Esophagus muscularis mucosa (tissue), 4 donors: ENCODE measurements at regions not wholly inside any gene's neighbourhood (a gene's known extent, or its start where the extent isn't known, plus 50 kb on each side); places are given as distances from the start of the nearest gene placed in this dataset.
"Not testable (repeated sequence)": the region's sequence is repeated elsewhere in the genome, so short reads cannot be mapped to it uniquely, and the experiment has no call there.

Experiments used
- DNase-seq: peaks from one replicate; pipeline ENCODE4 v3.0.0-alpha.2; 2017; ENCODE audit errors: extremely low spot score
- H3K27ac ChIP-seq, 4 donors: fragments of 200-600 bp; sonication (generic); replicated peaks in 1 of 4; 1 replicate in 3 of 4; 2 replicates in 1 of 4; pipeline ENCODE4 v1.5.1; 2016 to 2019; ENCODE audit warnings: mild to moderate bottlenecking in 1 of 4
- H3K27me3 ChIP-seq, 4 donors: fragments of 200-600 bp; sonication (generic); one replicate each; pipeline versions ENCODE4 v1.5.1 to v1.6.0; 2016 to 2019
- H3K36me3 ChIP-seq, 4 donors: fragments of 200-600 bp; sonication (generic); one replicate each; pipeline ENCODE4 v1.5.1; 2016 to 2019
- H3K4me1 ChIP-seq, 4 donors: fragments of 200-600 bp; sonication (generic); one replicate each; pipeline ENCODE4 v1.5.1; 2016 to 2019
- H3K4me3 ChIP-seq, 4 donors: fragments of 200-600 bp; sonication (generic); 1 replicate in 2 of 4; 2 replicates in 2 of 4; pipeline ENCODE4 v1.5.1; 2016 to 2019; ENCODE audit warnings: mild to moderate bottlenecking in 4 of 4, moderate library complexity in 1 of 4
- H3K9me3 ChIP-seq, 4 donors: fragments of 200-600 bp; sonication (generic); 1 replicate in 3 of 4; 2 replicates in 1 of 4; pipeline ENCODE4 v1.5.1; 2016 to 2019
- CTCF ChIP-seq, 3 experiments: fragments of 200-600 bp in 2 of 3; fragments of 450-650 bp in 1 of 3; sonication (generic) in 2 of 3; IDR thresholded peaks; one replicate each; pipeline ENCODE4 v1.5.1; 2017 to 2019; ENCODE audit warnings: antibody characterized with exemption in 3 of 3, mild to moderate bottlenecking in 2 of 3, moderate library complexity in 1 of 3
- EP300 ChIP-seq: sonication (generic); formaldehyde crosslinking; IDR thresholded peaks from one replicate; pipeline ENCODE4 v1.6.1; 2017; ENCODE audit warnings: antibody characterized with exemption
- POLR2A ChIP-seq: fragments of 450-650 bp; IDR thresholded peaks from one replicate; pipeline ENCODE4 v1.6.1; 2017; ENCODE audit warnings: antibody characterized with exemption, moderate library complexity, mild to moderate bottlenecking, low read depth
- POLR2AphosphoS5 ChIP-seq, 2 donors: sonication (generic); formaldehyde crosslinking; IDR thresholded peaks; one replicate each; pipeline ENCODE4 v1.6.1; 2017; ENCODE audit warnings: antibody characterized with exemption in 2 of 2
- WGBS: methylation state at CpG from one replicate; pipeline ENCODE4 v1.1.5; 2018; 5-methylcytosine and 5-hydroxymethylcytosine counted together
- intact Hi-C: fragments of 100-400 bp; cut with DNase I; formaldehyde crosslinking; loops from one replicate; pipeline ENCODE4 v1.15.1; 2023

DNA sequence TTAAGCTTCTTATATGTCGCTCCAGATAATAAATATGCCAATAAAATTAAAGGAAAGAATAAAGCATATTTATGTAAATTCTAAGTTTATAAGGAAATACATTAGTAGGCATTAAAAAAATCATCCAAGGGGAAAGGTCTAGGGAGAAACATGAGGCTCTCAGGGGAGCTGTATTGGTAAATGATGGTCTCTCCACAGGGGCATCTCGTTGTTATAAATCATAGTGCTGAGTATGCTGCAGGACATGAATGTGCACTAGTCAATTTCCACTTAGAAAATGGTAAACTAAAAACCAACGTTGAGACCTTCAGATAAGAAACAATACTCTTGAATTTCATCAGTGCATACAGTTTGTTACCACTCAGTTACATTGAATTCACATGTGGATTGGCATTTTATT, 194.0 kb upstream of the AHR start:
- DNase-seq: no peak
- no peaks in the 10 kb centered on the region for H3K9me3 ChIP-seq
- H3K36me3 ChIP-seq: no peaks in the 10 kb centered on the region
- 74% methylated on average over 3 of the region's 3 CpGs for WGBS
- TF ChIP-seq POLR2A: no peak
- no peak for TF ChIP-seq CTCF (IDR thresholded peaks at IDR 0.05)
- TF ChIP-seq EP300: no peak
- no peak for TF ChIP-seq POLR2AphosphoS5 (IDR thresholded peaks at IDR 0.05)
- H3K4me3 ChIP-seq: no peak overlapping the region
- intact Hi-C loops: no loop called here
- H3K27ac ChIP-seq: no peak overlapping the region
- no peaks in the 10 kb centered on the region for H3K27me3 ChIP-seq
- H3K4me1 ChIP-seq: peaks cover 0 to 15% (median 5%) of the 10 kb centered on the region in 4 donors

DNA sequence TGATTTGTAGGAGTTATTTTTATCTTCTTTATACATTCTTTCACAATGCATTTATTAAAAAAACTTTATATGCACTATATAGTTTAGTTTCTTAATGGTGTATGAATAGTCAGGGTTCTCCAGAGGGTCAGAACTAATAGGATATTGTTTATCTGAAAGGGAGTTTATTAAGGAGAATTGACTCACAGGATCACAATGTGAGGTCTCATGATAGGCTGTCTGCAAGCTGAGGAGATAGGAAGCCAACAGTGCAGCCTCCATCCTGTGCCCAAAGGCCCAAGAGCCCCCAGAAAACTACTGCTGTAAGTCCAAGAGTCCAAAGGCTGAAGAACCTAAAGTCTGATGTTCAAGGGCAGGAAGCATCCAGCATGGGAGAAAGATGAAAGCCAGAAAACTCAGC, 192.8 kb upstream of the AHR start:
- TF ChIP-seq POLR2AphosphoS5 (IDR thresholded peaks at IDR 0.05) (no peak), POLR2A (no peak), CTCF (IDR thresholded peaks at IDR 0.05) (no peak), EP300 (no peak)
- Histone ChIP-seq H3K4me3 (no peak overlapping the region), H3K4me1 (peaks cover 0 to 12% (median 6%) of the 10 kb centered on the region in 4 donors), H3K27me3 (no peaks in the 10 kb centered on the region), H3K27ac (no peak overlapping the region), H3K9me3 (no peaks in the 10 kb centered on the region), H3K36me3 (no peaks in the 10 kb centered on the region)
- no peak for DNase-seq
- intact Hi-C loops: no loop called here

DNA sequence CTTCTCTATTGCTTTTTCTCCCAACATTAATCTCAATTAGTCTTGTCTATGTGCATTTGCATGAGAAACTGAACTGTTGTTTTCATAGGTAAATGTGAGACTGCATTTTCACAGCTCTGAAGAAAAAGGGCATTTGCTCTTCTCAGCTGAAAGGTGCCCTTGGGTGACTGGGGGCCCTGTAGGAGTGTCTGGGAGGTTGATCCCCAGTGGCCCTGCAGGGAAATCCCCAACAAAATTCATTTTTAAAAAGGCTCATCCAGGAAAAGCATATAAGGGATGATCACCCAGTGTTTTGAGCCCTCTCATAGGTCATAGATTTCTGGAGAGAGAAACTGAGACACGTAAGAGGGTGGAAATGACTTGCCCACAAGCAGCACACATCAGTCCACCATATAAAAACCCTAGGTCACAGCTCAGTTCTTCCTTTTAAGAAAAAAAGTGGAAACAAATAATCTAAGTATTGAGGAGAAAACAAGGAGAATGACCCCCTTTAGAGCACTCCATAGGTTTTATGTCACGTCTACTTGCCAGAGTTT, 190.3 kb upstream of the AHR start:
- WGBS: 95% methylated on average over 2 of the region's 2 CpGs
- intact Hi-C loops: no loop called here
- TF ChIP-seq EP300 (no peak), CTCF (IDR thresholded peaks at IDR 0.05) (no peak), POLR2A (no peak), POLR2AphosphoS5 (IDR thresholded peaks at IDR 0.05) (no peak)
- H3K27ac ChIP-seq: no peak overlapping the region
- no peak overlapping the region for H3K4me3 ChIP-seq
- H3K4me1 ChIP-seq: peaks cover 0 to 12% (median 6%) of the 10 kb centered on the region in 4 donors
- H3K9me3 ChIP-seq: no peaks in the 10 kb centered on the region
- DNase-seq: no peak
- H3K27me3 ChIP-seq: no peaks in the 10 kb centered on the region
- H3K36me3 ChIP-seq: no peaks in the 10 kb centered on the region

DNA sequence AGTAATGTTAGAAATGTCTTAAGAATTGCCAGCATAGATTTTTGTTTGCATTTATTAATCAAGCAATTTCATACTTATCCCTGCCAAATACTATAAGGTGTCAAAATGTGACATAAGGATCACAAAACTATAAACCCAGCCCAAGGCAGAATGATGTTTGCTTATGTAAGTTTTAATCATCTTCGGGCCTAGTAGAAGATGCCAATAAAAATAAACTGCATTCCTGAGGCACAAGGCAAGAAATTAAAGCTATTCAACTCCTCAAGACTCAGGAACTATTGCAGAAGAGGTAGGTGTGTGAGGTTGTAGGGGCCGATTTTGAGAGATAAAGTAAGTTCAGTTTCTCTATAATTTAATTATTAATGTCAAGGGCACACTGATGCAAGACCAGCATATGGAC, 189.4 kb upstream of the AHR start:
- intact Hi-C loops: no loop called here
- TF ChIP-seq EP300: no peak
- TF ChIP-seq POLR2A: no peak
- no peak for TF ChIP-seq POLR2AphosphoS5 (IDR thresholded peaks at IDR 0.05)
- TF ChIP-seq CTCF (IDR thresholded peaks at IDR 0.05): no peak
- H3K9me3 ChIP-seq: no peaks in the 10 kb centered on the region
- WGBS: 42% methylated on average over 2 of the region's 2 CpGs
- H3K4me1 ChIP-seq: peaks cover 0 to 11% (median 6%) of the 10 kb centered on the region in 4 donors
- no peaks in the 10 kb centered on the region for H3K36me3 ChIP-seq
- no peaks in the 10 kb centered on the region for H3K27me3 ChIP-seq
- H3K27ac ChIP-seq: no peak overlapping the region
- H3K4me3 ChIP-seq: no peak overlapping the region
- no peak for DNase-seq

DNA sequence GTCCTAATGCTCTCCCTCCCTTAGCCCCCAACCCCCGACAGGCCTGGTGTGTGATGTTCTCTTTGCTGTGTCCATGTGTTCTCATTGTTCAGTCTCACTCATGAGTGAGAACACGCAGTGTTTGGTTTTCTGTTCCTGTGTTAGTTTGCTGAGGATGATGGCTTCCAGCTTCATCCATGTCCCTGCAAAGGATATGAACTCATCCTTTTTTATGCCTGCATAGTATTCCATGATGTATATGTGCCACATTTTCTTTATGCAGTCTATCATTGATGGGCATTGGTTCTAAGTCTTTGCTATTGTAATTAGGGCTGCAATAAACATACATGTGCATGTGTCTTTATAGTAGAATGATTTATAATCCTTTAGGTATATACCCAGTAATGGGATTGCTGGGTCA, 184.7 kb upstream of the AHR start:
- H3K4me3 ChIP-seq, H3K9me3 ChIP-seq, H3K4me1 ChIP-seq, H3K36me3 ChIP-seq, DNase-seq, H3K27me3 ChIP-seq, H3K27ac ChIP-seq, intact Hi-C loops: not testable (repeated sequence)
- 88% methylated on average over 2 of the region's 2 CpGs for WGBS
